ENCODE measurements at regions not wholly inside any gene's neighbourhood (a gene's known extent, or its start where the extent isn't known, plus 50 kb on each side); places are given as distances from the start of the nearest gene placed in this dataset.

GRCh38 chr2:145157741-145158591 lies 638.0 kb upstream of the ZEB2 start:
- ChIA-PET POLR2A (interaction anchor here (0.5 to 1.6 kb wide), 9 partner anchors 15 to 1056 kb away, joined by 3 to 5 read pairs (median 3); no protein-coding TSS in a partner anchor), CTCF (interaction anchor here (0.7 kb wide), 2 partner anchors 637 to 655 kb away, joined by 3 read pairs; no protein-coding TSS in a partner anchor)
- no peak for TF ChIP-seq CTCF (IDR thresholded peaks at IDR 0.05; ENCODE audit: unreplicated experiment)
- Mint-ChIP-seq H3K4me3 (ENCODE audit: unreplicated experiment) (peak overlapping the region; percentile 20), H3K4me1 (ENCODE audit: insufficient read depth, unreplicated experiment) (peaks cover 26% of the 10 kb centered on the region), H3K27me3 (ENCODE audit: insufficient read depth, unreplicated experiment) (no peaks in the 10 kb centered on the region), H3K27ac (ENCODE audit: low read depth, unreplicated experiment) (peak overlapping the region; percentile 85), H3K36me3 (ENCODE audit: insufficient read depth, unreplicated experiment) (no peaks in the 10 kb centered on the region), H3K9me3 (ENCODE audit: unreplicated experiment) (peaks cover 9% of the 10 kb centered on the region)
- BruUV-seq (replicated peaks), result no TSS peak
- DNase-seq (ENCODE audit: unreplicated experiment), result peak; percentile 89
- intact Hi-C loops (cut with micrococcal nuclease), result loop anchor here (1.0 kb wide), 1 partner anchor 594 kb away; no protein-coding TSS in a partner anchor

GRCh38 chr2:145157036-145157675 lies 637.2 kb upstream of the ZEB2 start:
- H3K36me3 Mint-ChIP-seq (ENCODE audit: insufficient read depth, unreplicated experiment), result no peaks in the 10 kb centered on the region
- no peaks in the 10 kb centered on the region for H3K27me3 Mint-ChIP-seq (ENCODE audit: insufficient read depth, unreplicated experiment)
- TF ChIP-seq CTCF (IDR thresholded peaks at IDR 0.05; ENCODE audit: unreplicated experiment), result no peak
- peaks cover 12% of the 10 kb centered on the region for H3K9me3 Mint-ChIP-seq (ENCODE audit: unreplicated experiment)
- intact Hi-C loops (cut with micrococcal nuclease), result no loop called here
- no peak overlapping the region for H3K4me3 Mint-ChIP-seq (ENCODE audit: unreplicated experiment)
- peaks cover 20% of the 10 kb centered on the region for H3K4me1 Mint-ChIP-seq (ENCODE audit: insufficient read depth, unreplicated experiment)
- no TSS peak for BruUV-seq (replicated peaks)
- DNase-seq (ENCODE audit: unreplicated experiment), result peak; percentile 17
- ChIA-PET POLR2A (interaction anchor here (0.5 to 1.6 kb wide), 8 partner anchors 14 to 1391 kb away, joined by 3 to 5 read pairs (median 3); no protein-coding TSS in a partner anchor), CTCF (interaction anchor here (0.7 kb wide), 2 partner anchors 656 to 1994 kb away, joined by 3 read pairs; no protein-coding TSS in a partner anchor)
- peak overlapping the region; percentile 85 for H3K27ac Mint-ChIP-seq (ENCODE audit: low read depth, unreplicated experiment)

GRCh38 chr2:145156199-145156598 lies 636.3 kb upstream of the ZEB2 start:
- H3K4me1 Mint-ChIP-seq (ENCODE audit: insufficient read depth, unreplicated experiment), result peaks cover 20% of the 10 kb centered on the region
- no peaks in the 10 kb centered on the region for H3K36me3 Mint-ChIP-seq (ENCODE audit: insufficient read depth, unreplicated experiment)
- no peaks in the 10 kb centered on the region for H3K27me3 Mint-ChIP-seq (ENCODE audit: insufficient read depth, unreplicated experiment)
- no peak for DNase-seq (ENCODE audit: unreplicated experiment)
- POLR2A ChIA-PET, result interaction anchor here (1.6 kb wide), 1 partner anchor 96 kb away, joined by 4 read pairs; no protein-coding TSS in a partner anchor
- peak overlapping the region; percentile 85 for H3K27ac Mint-ChIP-seq (ENCODE audit: low read depth, unreplicated experiment)
- no peak for TF ChIP-seq CTCF (IDR thresholded peaks at IDR 0.05; ENCODE audit: unreplicated experiment)
- intact Hi-C loops (cut with micrococcal nuclease), result no loop called here
- H3K9me3 Mint-ChIP-seq (ENCODE audit: unreplicated experiment), result peaks cover 17% of the 10 kb centered on the region
- H3K4me3 Mint-ChIP-seq (ENCODE audit: unreplicated experiment), result no peak overlapping the region
- CTCF ChIA-PET, result no interaction called here
- BruUV-seq (replicated peaks), result no TSS peak

- H3K36me3 Mint-ChIP-seq (ENCODE audit: insufficient read depth, unreplicated experiment), result no peaks in the 10 kb centered on the region
- H3K4me3 Mint-ChIP-seq (ENCODE audit: unreplicated experiment), result no peak overlapping the region
- ChIA-PET POLR2A (no interaction called here), CTCF (interaction anchor here (0.7 kb wide), 1 partner anchor 848 kb away, joined by 3 read pairs; no protein-coding TSS in a partner anchor)
- peaks cover 17% of the 10 kb centered on the region for H3K9me3 Mint-ChIP-seq (ENCODE audit: unreplicated experiment)
- no peak for DNase-seq (ENCODE audit: unreplicated experiment)
- H3K4me1 Mint-ChIP-seq (ENCODE audit: insufficient read depth, unreplicated experiment), result peaks cover 20% of the 10 kb centered on the region
- no peak overlapping the region for H3K27ac Mint-ChIP-seq (ENCODE audit: low read depth, unreplicated experiment)
- TF ChIP-seq CTCF (IDR thresholded peaks at IDR 0.05; ENCODE audit: unreplicated experiment), result no peak
- no peaks in the 10 kb centered on the region for H3K27me3 Mint-ChIP-seq (ENCODE audit: insufficient read depth, unreplicated experiment)
- intact Hi-C loops (cut with micrococcal nuclease), result no loop called here
- BruUV-seq (replicated peaks), result no TSS peak
Observed at GRCh38 chr2:145155196-145155595, 635.3 kb upstream of the ZEB2 start.

All from MCF 10A (cell line).